ENCODE measurements at regions not wholly inside any gene's neighbourhood (a gene's known extent, or its start where the extent isn't known, plus 50 kb on each side); places are given as distances from the start of the nearest gene placed in this dataset.

DNA sequence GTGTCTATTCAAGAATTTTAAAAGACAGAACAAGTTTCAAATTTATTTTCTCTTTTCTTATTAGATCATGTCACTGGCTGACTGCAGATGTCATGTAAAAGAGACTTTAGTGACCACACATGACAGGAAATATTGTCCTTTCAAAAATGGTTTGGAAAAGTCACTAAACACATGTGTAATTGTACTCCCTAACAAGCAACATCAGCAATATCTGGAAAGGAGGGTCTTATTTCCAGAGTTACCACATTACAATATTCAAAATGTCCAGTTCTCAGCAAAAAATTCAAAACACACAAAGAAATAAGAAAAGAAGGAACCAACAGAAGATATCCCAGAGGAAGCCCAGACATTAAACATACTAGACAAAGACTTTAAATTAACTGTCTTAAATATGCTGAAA lies 197.1 kb downstream of the EN1 start:
- no peak overlapping the region for H3K4me3 ChIP-seq (replicated peaks in 1 of 2; ENCODE audit: low read depth in 2 of 2, low read length in 2 of 2)
- DNase-seq (ENCODE audit: low read depth in 2 of 2) = no peak
- TF ChIP-seq, protein P1, sequence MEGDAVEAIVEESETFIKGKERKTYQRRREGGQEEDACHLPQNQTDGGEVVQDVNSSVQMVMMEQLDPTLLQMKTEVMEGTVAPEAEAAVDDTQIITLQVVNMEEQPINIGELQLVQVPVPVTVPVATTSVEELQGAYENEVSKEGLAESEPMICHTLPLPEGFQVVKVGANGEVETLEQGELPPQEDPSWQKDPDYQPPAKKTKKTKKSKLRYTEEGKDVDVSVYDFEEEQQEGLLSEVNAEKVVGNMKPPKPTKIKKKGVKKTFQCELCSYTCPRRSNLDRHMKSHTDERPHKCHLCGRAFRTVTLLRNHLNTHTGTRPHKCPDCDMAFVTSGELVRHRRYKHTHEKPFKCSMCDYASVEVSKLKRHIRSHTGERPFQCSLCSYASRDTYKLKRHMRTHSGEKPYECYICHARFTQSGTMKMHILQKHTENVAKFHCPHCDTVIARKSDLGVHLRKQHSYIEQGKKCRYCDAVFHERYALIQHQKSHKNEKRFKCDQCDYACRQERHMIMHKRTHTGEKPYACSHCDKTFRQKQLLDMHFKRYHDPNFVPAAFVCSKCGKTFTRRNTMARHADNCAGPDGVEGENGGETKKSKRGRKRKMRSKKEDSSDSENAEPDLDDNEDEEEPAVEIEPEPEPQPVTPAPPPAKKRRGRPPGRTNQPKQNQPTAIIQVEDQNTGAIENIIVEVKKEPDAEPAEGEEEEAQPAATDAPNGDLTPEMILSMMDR (IDR thresholded peaks at IDR 0.05; ENCODE audit: low read depth, low read length) = no peak

DNA sequence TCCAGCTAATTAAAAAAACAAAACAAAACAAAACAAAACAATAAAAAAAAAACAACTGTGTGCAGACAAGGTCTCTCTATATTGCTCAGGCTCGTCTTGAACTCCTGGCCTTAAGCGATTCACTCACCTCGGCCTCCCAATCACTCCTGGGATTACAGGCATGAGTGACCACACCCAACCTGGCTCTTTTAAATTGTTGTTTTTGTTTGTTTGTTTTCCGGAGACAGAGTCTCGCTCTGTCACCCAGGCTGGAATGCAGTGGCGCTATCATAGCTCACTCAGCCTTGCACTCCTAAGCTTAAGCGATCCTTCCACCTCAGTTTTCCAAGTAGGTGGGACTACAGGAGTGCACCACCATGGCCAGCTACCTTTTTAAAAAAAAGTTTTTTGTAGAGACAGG lies 201.6 kb downstream of the EN1 start:
- H3K4me3 ChIP-seq (replicated peaks in 1 of 2; ENCODE audit: low read depth in 2 of 2, low read length in 2 of 2) = no peak overlapping the region
- TF ChIP-seq, protein P1 (IDR thresholded peaks at IDR 0.05; ENCODE audit: low read depth, low read length) = no peak
- no peak for DNase-seq (ENCODE audit: low read depth in 2 of 2)

DNA sequence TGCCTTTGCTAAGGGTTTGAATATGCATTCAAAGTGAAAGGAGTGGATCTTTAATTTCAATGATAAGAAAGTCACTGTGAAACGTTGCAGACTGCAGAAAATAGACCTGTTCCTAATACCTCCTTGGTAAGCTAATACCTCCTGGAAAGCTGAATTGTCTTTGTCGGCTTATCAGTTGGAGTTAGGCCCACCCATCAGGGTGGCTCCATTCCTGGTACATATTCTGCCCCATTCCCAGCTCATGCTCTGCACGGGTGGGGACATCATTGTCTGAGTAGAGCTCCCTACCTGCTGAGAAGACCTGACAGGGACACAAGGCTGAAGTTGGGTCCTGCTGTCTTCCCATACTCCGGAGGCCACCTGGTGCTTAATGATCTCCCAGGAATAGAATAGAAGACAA lies 203.3 kb downstream of the EN1 start:
- DNase-seq (ENCODE audit: low read depth in 2 of 2) = no peak
- H3K4me3 ChIP-seq (replicated peaks in 1 of 2; ENCODE audit: low read depth in 2 of 2, low read length in 2 of 2) = no peak overlapping the region
- TF ChIP-seq, protein P1 (IDR thresholded peaks at IDR 0.05; ENCODE audit: low read depth, low read length) = no peak

DNA sequence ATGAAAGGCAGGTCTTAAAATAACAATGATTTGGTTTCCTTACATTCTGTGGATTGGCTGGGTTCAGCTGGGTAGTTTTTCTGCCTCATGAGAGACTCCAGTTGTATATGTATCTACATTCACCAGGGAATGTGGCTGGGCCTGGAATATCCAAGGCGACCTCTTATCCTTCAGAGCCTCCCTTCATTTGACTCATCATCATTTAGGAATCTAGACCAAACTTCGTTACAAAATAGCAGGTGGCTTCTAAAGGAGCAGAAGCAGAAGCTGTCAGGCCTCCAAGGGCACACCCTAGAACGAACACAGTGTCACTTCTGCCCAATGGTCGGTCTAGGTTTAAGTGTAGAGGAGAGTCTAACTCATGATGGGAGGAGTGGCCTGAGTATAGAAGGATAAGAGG lies 204.2 kb downstream of the EN1 start:
- TF ChIP-seq, protein P1 (IDR thresholded peaks at IDR 0.05; ENCODE audit: low read depth, low read length) = no peak
- peak in 1 of 2 donors; percentile 11 for DNase-seq (ENCODE audit: low read depth in 2 of 2)
- H3K4me3 ChIP-seq (replicated peaks in 1 of 2; ENCODE audit: low read depth in 2 of 2, low read length in 2 of 2) = no peak overlapping the region

DNA sequence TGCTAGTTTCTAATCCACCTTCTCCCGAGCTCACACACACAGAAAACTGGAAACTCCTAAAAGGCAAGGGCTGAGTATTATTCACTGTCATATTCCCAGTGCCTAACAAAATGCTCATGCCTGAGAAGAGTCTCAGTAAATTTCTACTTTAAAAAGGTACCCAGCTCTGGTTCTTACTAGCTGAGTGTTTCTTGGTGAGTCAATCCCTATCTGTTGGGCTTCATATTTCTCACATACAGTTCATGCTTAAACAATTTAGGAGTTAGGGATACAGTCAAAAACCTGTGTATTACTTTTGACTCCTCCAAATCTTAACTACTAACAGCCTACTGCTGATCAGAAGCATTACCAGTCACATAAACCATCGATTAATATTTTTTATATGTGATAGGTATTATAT lies 204.9 kb downstream of the EN1 start:
- DNase-seq (ENCODE audit: low read depth in 2 of 2) = no peak
- H3K4me3 ChIP-seq (replicated peaks in 1 of 2; ENCODE audit: low read depth in 2 of 2, low read length in 2 of 2) = no peak overlapping the region
- TF ChIP-seq, protein P1 (IDR thresholded peaks at IDR 0.05; ENCODE audit: low read depth, low read length) = no peak

DNA sequence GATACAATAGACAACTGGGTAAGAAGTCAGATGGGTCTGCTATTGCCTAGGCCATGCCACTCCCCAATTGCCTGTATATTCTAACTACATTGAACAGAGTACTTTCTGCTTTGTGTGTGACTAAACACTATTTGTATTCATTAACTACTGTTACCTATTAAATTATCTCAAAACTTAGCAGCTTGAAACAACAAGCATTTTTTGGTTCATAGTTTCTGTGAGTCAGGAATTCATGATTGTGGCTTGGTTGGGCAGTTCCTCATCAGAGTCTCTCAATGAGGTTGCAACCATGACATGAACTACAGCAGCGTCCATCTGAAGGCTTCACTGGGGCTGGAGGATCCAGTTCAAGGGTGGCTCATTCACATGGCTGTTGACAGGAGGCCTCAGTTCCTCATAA lies 205.7 kb downstream of the EN1 start:
- DNase-seq (ENCODE audit: low read depth in 2 of 2) = no peak
- H3K4me3 ChIP-seq (replicated peaks in 1 of 2; ENCODE audit: low read depth in 2 of 2, low read length in 2 of 2) = no peak overlapping the region
- TF ChIP-seq, protein P1 (IDR thresholded peaks at IDR 0.05; ENCODE audit: low read depth, low read length) = no peak

DNA sequence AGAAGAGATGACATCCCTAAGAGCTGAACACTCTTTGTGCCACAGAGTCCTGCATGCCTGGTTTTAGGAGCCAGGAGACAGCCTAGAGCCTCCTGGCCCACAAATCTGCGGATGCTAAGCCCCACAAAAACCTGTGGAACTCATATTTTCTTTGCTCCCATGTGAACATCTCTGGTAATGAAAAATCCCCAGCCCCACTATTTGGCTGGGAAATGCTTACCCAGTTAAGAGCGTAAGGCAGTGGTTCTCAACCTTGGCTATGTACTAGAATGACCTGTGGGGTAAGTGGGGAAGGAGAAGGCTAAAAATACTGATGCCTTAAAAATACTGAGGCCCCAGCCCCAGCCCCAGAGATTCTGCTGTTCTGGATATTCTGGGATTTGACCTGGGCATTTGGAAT lies 208.1 kb downstream of the EN1 start:
- TF ChIP-seq, protein P1 (IDR thresholded peaks at IDR 0.05; ENCODE audit: low read depth, low read length) = no peak
- DNase-seq (ENCODE audit: low read depth in 2 of 2) = no peak
- no peak overlapping the region for H3K4me3 ChIP-seq (replicated peaks in 1 of 2; ENCODE audit: low read depth in 2 of 2, low read length in 2 of 2)

All from cardiac fibroblast (primary cell).